GM12873 (cell line): ENCODE measurements at regions not wholly inside any gene's neighbourhood (a gene's known extent, or its start where the extent isn't known, plus 50 kb on each side); places are given as distances from the start of the nearest gene placed in this dataset.

Experiments
- TF ChIP-seq, protein P1 (sequence below): IDR thresholded peaks from 2 replicates; pipeline ENCODE4 v1.5.1; 2012; ENCODE audit warnings: low read depth, mild to moderate bottlenecking, moderate library complexity, low read length, control low read depth; ENCODE audit not compliant: insufficient read depth; ENCODE audit errors: missing control alignments

DNA sequence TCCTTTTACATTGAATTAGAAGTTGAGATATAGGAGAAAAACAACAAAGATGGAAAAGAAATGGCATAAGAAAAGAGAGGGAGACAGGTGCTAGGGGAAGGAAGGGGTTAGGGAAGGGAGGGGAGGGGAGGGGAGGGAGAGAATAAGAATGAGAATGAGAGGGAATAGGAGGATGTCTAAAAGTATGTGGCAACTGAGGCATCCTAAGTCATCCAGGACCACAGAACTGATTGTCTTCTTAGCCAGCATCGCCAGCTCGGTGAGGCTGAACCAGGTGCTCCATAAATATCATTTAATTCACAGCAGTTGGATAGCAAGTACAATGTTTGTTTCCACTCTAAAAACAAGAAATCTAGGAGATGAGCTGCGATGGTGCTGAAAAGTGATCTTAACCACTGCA is 393.5 kb downstream of the TMEM182 start:
- TF ChIP-seq, protein P1, sequence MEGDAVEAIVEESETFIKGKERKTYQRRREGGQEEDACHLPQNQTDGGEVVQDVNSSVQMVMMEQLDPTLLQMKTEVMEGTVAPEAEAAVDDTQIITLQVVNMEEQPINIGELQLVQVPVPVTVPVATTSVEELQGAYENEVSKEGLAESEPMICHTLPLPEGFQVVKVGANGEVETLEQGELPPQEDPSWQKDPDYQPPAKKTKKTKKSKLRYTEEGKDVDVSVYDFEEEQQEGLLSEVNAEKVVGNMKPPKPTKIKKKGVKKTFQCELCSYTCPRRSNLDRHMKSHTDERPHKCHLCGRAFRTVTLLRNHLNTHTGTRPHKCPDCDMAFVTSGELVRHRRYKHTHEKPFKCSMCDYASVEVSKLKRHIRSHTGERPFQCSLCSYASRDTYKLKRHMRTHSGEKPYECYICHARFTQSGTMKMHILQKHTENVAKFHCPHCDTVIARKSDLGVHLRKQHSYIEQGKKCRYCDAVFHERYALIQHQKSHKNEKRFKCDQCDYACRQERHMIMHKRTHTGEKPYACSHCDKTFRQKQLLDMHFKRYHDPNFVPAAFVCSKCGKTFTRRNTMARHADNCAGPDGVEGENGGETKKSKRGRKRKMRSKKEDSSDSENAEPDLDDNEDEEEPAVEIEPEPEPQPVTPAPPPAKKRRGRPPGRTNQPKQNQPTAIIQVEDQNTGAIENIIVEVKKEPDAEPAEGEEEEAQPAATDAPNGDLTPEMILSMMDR = no peak

DNA sequence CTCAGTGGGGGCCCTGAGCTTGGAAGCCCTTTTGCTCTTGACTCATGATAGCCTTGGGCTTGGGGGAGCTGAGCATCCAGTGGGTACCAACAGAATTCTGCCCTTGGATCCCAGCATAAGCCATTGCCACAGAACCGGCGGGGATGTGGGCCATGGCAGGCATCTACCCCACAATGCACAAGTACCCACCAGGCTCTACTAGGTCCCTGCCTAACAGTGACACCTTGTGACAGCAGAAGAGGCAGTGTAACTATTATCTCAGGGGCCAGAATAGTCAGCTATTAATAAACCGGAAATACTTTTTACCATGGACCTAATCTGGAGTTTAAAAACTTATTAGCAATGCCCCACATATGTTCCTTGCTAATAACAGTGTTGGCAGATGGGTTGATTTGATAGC is 397.2 kb downstream of the TMEM182 start:
- TF ChIP-seq, protein P1 = no peak

DNA sequence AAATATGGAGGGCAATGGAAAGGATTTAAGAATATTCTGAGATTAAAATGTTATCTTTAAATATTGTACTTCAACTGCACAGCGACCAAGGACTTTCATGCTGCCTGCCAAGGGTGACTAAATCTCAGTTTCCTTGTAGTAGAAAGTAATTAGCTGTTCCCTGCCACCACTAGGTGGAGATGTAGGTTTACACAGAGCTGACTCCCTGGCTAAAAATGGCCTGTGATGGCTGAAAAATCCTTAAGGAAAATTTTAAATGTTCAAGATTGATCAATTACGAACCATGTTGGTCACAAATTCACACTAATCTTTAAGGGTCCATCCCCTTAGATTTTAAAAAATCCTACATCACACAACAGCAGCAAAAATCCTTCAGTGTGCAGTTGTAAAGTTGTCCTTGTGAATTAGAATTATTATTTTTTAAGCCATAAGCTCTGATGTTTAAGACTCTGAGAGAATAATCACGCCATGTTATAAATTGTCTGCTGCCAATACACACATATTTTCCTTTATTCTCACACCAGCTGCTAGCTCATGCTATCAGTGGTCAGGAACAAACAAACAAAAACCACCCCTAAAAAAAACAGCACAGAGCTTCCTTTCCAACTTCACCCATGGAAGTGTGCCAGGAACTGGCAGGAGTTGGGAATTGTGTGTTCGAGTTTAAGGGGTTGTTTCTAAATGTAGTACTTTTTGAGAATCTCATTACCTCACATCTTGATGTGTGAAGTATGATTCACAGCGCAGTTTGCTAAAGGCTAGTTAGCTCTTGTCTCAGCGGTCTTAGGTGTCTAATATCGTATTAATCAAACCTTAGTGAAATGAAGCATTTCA is 399.8 kb downstream of the TMEM182 start:
- TF ChIP-seq, protein P1 = peak; percentile 73

DNA sequence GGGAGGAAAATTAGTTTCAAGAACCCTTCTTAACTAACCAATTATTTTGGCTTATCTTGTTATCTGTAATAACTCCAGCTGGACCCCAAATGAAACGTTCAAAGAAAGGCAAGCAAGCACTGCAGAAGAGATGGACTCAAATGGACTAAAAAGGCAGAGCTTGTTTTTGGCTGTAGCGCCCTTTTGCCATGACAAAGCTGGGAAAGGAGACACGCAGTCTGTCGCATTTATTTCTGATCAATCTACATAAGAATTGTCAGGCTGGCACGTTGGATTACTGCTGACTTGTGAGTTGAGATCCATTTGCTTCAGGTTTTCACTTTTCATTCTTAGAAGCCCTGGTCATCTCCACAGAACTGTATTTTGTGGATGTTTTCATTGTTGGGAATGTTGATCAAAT is 402.9 kb downstream of the TMEM182 start:
- TF ChIP-seq, protein P1 = no peak

DNA sequence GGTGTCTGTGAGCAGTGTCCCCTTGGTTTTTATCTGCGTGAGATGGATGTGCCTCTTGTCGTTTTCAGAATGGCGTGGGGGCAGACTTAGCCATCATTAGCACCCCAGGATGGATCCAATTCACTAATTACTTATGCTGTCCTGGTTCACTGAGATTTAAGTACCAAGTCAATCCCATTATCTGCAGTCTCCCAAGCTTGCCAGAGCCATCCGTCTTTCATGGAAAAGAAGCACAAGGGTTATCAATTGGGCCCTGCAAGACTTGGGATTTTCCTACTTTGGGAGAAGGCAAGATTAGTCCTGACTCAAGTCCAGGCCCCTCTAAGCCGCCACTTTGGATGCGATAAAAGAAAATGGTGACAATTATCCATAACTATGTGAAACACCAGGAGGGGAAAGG is 404.0 kb downstream of the TMEM182 start:
- TF ChIP-seq, protein P1 = no peak

DNA sequence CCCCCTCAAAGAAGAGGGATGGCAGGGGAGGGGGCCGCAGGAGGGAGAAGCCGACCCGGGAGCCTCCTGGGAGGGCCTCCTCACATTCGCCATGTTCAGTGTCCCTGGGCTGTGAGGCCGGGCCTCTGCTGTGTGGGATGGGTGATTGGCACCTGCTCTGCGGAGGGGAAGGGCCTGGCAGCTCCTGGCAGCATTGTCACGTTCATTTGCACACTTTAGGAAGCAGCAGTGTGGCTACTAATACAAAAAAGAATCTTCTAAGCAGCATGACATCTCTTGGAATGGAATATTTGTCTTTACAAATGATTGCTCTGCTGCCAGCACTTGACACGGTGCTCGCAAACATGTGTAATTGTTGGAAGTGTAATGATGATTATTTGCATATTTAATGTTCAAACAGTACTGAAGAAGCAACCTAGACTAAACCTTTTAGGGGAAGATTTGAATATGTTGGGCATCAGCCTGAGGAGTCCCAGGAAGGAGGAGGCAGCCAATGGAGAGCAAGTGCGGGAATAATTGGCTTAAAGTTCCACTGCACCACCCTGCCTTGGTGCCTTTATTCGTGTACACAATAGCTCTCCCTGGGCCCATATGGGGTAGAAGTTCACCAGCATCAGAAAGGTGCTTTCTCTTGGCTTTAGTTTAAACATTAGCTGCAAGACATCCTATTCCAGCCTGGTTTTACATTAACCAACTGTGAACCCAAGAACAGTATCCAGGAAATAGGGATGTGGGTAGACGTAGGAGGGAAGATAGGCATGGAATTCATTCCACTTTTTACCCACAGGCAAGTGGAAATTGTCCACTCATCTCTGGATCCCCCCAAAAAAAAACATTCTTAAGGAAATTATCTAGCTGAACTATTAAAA is 404.9 kb downstream of the TMEM182 start:
- TF ChIP-seq, protein P1 = no peak

DNA sequence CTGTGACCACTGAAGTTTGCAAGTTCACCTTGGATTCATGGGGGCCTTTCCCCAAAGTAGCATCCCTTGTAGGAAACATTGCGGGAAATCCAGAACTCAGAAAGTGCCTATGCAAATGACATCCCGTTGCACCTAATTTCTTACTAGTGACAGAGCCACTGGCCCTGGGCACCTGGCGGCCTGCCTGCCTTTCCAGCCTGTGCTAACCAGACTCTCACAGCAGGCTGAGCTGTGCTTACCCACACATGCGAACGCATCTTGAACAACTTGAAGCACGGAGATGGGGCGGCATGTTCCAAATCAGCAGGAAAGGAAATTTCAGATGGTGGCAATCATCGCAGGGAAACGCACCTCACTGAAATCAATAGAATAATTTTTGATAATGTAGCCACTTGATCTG is 405.8 kb downstream of the TMEM182 start:
- TF ChIP-seq, protein P1 = no peak
